ENCODE measurements at regions not wholly inside any gene's neighbourhood (a gene's known extent, or its start where the extent isn't known, plus 50 kb on each side); places are given as distances from the start of the nearest gene placed in this dataset.
"Not testable (repeated sequence)": the region's sequence is repeated elsewhere in the genome, so short reads cannot be mapped to it uniquely, and the experiment has no call there.

- ChIA-PET CTCF (interaction anchor here (0.6 kb wide), 1 partner anchor 725 kb away, joined by 8 read pairs; no protein-coding TSS in a partner anchor), POLR2A (ENCODE audit: low non-redundant PET) (no interaction called here)
- H3K27ac ChIP-seq = no peak overlapping the region
- TF ChIP-seq, protein P1, sequence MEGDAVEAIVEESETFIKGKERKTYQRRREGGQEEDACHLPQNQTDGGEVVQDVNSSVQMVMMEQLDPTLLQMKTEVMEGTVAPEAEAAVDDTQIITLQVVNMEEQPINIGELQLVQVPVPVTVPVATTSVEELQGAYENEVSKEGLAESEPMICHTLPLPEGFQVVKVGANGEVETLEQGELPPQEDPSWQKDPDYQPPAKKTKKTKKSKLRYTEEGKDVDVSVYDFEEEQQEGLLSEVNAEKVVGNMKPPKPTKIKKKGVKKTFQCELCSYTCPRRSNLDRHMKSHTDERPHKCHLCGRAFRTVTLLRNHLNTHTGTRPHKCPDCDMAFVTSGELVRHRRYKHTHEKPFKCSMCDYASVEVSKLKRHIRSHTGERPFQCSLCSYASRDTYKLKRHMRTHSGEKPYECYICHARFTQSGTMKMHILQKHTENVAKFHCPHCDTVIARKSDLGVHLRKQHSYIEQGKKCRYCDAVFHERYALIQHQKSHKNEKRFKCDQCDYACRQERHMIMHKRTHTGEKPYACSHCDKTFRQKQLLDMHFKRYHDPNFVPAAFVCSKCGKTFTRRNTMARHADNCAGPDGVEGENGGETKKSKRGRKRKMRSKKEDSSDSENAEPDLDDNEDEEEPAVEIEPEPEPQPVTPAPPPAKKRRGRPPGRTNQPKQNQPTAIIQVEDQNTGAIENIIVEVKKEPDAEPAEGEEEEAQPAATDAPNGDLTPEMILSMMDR (conservative IDR thresholded peaks at IDR 0.05; ENCODE audit: low read depth) = no peak
- DNase-seq (ENCODE audit: low spot score) = no peak
Measured at GRCh38 chr6:118706702-118707101, 55.3 kb upstream of the CEP85L start.

- DNase-seq (ENCODE audit: low spot score) = no peak
- TF ChIP-seq, protein P1 (conservative IDR thresholded peaks at IDR 0.05; ENCODE audit: low read depth) = no peak
- CTCF ChIA-PET = no interaction called here
- POLR2A ChIA-PET (ENCODE audit: low non-redundant PET) = no interaction called here
- H3K27ac ChIP-seq = no peak overlapping the region
Measured at GRCh38 chr6:118705544-118706491, 54.4 kb upstream of the CEP85L start.

- CTCF ChIA-PET = interaction anchor here (0.6 kb wide), 1 partner anchor 966 kb away, joined by 3 read pairs; no protein-coding TSS in a partner anchor
- no peak overlapping the region for H3K27ac ChIP-seq
- TF ChIP-seq, protein P1 (conservative IDR thresholded peaks at IDR 0.05; ENCODE audit: low read depth) = no peak
- POLR2A ChIA-PET (ENCODE audit: low non-redundant PET) = no interaction called here
- DNase-seq (ENCODE audit: low spot score) = no peak
Measured at GRCh38 chr6:118704915-118705314, 53.5 kb upstream of the CEP85L start.

- H3K27ac ChIP-seq; POLR2A ChIA-PET (ENCODE audit: low non-redundant PET); CTCF ChIA-PET; DNase-seq (ENCODE audit: low spot score): not testable (repeated sequence)
Measured at GRCh38 chr6:118701260-118701659, 49.9 kb upstream of the CEP85L start.

All from RWPE1 (cell line).